DMS114 treated with DMSO at 0.1 percent for 48 hours (cell line): ENCODE measurements at regions not wholly inside any gene's neighbourhood (a gene's known extent, or its start where the extent isn't known, plus 50 kb on each side); places are given as distances from the start of the nearest gene placed in this dataset.
"Not testable (repeated sequence)": the region's sequence is repeated elsewhere in the genome, so short reads cannot be mapped to it uniquely, and the experiment has no call there.

Source experiments
- DNase-seq: peaks from one replicate; lab custom pipeline; 2025; ENCODE audit not compliant: unreplicated experiment; lab: John Stamatoyannopoulos, UW

GRCh38 chr19:23984911-23985310 lies 70.2 kb downstream of the ZNF726 start:
- not testable (repeated sequence) for DNase-seq

GRCh38 chr19:23986623-23987022 lies 71.9 kb downstream of the ZNF726 start:
- DNase-seq, result no peak

GRCh38 chr19:23991170-23991569 lies 76.5 kb downstream of the ZNF726 start:
- no peak for DNase-seq

DNA sequence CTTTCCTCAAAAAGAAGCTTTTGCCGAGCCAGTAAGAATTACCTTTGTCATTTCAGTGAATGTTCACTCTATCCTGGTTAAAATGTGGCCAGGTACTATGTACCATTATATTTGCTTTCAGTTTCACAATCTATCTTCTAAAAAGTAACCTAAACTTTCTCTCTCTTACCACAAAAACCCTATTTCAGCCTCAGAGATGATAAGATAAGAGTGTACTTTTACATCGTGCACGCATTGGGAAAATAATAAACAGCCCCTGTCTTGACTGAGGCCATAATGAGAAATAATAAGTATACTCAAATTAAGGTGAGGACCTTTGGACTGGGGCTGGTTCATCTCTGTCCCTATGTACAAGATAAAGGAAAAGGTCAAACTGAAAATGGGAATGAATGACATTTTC lies 77.7 kb downstream of the ZNF726 start:
- no peak for DNase-seq

GRCh38 chr19:23993440-23993839 lies 78.8 kb downstream of the ZNF726 start:
- DNase-seq, result no peak

GRCh38 chr19:23996549-23996948 lies 81.9 kb downstream of the ZNF726 start:
- DNase-seq, result no peak

DNA sequence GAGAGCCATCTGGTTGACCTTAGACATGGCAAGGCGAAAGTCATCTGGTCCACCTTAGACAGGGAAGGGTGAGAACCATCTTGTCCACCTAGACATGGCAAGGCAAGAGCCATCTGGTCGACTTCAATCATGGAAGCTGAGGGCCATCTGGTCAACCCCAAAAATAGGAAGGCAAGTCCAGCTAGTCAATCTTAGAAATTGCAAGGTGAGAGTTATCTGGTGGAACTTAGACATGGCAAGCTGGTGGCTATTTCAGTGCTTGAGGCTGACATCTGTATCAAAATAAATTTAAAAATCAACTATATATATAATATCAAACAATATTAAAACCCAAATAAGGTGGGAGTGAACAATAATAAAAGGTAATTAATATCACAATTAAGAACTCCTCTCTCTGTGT lies 83.9 kb downstream of the ZNF726 start:
- no peak for DNase-seq

DNA sequence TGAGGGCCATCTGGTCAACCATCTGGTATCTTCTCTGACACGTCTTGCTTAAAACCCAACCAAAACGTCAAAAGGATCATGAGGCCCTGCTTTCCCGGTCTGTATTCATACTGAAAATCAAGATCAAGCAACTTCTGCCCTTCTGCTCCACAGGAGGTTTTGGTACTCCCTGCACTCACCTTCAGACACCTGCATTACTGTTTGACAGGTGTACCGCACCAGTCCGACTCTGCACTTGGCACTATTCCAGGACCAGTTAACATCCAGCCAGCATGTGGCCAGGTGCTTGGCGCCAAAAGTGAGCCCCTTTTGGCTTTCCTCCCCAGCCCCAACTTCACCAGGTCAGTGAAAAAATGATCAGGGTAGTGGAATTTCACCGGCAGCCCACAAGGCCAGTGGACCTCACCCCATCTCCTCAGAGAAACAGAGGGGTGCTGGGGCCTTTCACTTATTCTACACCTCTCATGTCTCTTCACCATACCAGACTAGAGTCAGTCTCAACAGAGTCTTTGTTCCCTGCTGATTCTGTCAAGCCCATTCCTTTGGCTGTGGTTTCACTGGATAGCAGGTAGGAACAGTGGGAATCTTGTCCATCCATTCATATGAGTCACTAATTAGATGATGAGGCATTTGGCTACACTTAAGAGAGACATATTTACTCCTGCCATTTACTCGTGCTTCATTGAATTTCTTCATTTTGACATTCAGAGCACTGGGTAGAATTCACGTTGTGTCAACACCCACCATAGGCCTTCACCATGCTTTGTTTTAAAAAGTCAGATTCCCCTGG lies 85.3 kb downstream of the ZNF726 start:
- no peak for DNase-seq

GRCh38 chr19:24000656-24001055 lies 86.0 kb downstream of the ZNF726 start:
- DNase-seq, result no peak

DNA sequence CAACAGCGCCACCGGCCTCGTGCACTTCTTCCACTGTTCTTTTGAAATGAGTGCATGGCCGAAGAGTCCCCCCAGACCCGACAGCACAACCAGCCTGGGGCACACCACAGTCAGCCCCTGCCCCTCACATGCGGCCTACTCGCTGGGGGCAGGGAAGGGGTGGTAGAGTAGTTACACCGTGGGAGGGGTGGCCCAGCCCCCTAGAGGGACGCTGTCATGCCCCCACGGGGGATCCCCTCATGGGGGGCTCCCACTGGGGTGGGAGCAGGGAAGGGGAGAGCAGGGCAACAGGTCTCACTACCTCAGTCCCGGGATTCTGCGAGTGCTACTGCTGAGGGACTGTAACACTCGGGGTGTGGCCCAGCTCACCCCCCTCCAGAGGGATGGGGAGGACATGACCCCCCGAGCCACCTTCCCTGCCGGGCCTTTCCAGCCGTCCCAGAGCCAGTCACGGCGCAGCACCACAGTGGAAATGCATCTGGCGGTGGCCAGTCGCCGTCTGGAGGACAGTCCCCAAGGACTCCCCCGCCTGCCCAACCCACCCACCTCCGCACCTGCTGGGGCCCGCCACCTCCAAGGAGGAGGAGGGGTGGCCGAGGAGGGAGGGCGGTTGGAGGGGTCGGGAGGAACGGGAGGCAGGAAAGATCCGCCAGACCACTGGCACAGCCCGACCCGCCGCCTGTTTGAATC lies 84.6 kb upstream of the ZNF254 start:
- no peak for DNase-seq

- no peak for DNase-seq
These were observed 83.5 kb upstream of the ZNF254 start for GRCh38 chr19:24003537-24003936.

DNA sequence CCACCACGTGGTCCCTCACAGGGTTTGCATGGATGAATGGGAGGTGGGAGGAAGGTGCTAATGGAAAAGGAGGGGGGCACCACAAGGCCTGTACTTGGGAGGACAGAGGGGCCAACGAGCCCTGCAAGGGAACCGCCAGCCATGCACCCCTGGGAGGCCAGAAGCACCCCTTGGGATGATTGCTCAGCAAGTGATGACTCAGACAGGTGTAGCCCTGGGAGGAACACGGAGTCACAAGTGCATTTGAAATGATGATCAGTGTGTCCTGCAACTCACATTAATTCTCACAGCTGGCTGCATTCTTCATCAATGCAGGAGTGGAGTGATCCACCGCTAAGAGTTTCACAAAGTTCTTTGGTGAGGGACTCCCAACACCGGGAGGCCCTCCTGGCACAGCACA lies 82.8 kb upstream of the ZNF254 start:
- no peak for DNase-seq

DNA sequence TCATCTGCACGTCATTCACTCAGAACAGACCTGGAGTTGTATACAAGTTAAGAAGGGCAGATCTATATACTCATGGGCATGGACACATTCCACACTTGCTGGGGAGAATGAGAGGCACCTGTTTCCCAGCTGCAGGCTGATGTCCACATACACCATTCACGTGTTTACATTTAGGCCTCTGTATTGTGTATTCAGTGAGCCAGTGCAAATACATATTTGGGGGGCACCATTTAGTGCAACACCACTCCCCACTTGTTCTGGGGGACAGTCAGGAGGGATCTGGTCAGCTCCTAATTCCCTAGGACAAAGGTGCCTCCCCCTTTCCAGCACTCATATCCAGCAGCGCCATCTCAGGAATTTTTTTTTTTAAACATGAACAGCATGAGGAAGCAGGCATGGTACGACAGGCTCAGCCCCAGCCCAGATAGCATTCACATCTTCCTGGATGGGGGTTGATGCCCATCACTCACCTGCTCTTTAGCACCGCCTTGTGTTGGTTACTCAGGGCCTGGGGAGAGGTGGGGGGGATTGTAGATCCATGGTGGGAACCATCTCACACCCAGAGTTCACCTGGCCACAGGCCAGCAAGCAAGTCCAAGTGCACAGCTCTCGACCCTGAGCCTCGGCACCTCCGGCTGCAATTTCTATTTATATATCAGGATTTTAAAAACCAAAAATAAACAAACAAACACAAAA lies 56.9 kb upstream of the ZNF254 start:
- DNase-seq, result no peak

DNA sequence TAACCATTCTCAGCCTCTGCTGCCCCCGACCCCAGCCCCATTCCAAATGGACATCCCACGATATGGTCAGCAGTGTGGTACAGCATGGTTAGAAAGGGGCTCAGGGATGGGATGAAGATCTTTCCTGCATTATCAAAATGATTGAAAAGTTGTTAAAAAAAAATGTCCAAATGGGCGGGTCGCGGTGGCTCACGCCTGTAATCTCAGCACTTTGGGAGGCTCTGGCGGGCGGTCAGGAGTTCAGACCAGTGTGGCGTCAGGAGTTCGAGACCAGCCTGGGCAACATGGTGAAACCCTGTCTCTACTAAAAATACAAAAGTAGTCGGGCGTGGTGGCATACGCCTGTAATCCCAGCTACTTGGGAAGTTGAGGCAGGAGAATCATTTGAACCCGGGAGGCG lies 54.3 kb upstream of the ZNF254 start:
- DNase-seq, result no peak

DNA sequence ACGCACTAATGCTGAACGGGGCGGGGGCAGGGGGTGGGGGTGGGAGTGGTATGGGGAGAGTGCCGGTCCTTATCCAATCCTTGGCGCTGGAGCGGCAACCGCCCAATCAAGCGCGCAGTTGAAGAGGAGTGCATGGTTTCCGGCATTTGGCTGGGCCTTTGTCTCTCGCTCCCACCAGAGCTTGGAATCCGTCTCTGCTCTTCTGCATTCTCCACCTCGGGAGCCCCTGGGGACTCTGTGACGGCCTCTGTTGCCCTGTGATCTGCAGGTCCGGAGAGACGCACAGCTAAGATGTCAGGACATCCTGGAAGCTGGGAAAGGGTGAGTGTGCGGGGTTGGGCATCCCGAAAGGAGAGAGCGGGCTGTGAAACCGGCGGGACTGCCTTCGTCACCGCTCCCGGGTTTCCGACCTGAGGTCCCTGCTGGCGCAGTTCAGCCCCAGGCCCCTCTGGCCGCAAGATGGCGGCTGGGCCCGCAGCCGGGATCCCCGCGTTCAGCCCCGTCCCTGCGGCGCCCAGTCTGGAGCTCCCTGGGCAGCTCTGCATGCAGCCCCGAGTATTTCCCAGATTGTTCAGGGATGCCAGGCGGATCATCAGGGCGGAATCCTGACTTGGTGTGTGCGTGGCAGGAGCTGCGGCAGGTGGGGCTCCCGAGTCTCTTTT lies 53.6 kb upstream of the ZNF254 start:
- DNase-seq, result peak; percentile 91

DNA sequence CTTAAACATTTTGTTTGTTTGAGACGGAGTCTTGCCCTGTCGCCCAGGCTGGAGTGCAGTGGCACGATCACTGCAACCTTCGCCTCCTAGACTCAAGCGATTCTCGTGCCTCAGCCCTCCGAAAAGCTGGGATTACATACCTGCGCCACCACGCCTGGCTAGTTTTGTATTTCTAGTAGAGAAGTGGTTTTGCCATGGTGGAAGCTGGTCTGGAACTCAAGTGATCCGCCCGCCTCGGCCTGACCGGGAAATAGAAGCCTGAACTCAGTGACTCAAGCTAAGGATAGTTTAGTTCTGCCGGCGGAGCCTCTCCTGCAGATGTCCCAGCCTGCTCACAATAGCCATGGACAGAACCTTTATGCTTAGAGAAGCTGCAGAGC lies 53.0 kb upstream of the ZNF254 start:
- DNase-seq, result no peak

DNA sequence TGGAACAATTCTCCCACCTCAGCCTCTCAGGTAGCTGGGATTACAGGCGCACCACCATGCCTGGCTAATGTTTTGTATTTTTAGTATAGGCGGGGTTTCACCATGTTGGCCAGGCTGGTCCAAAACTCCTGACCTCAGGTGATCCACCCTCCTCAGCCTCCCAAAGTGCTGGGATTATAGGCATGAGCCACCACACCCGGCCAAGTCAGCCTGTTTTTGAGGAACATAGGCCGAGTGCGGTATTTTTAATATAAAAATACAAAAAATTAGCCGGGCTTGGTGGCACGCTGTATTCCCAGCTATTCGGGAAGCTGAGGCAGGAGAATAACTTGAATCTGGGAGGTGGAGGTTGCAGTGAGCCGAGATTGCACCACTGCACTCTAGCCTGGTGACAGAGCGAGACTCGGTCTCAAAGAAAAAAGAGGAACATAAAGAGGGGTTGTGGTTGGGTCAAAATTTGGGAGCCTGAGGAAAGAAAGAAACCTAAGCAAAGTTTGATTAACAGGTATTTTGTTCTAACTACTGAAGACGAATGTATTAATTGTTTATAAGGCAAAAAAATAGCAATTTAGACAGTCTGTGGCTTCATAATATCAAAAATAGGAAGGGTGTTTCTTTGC lies 51.6 kb upstream of the ZNF254 start:
- not testable (repeated sequence) for DNase-seq
